Activated naive CD4-positive, alpha-beta T cell treated with anti-CD3 and anti-CD28 coated beads, Interleukin-2, amount 50 U/mL, for 72 hours (primary cell): ENCODE measurements at regions not wholly inside any gene's neighbourhood (a gene's known extent, or its start where the extent isn't known, plus 50 kb on each side); places are given as distances from the start of the nearest gene placed in this dataset.
A peak's percentile ranks its signal among the peaks of the same experiment; 100 is the strongest.
"Not testable (repeated sequence)": the region's sequence is repeated elsewhere in the genome, so short reads cannot be mapped to it uniquely, and the experiment has no call there.

ENCODE experiments used
- ATAC-seq, 2 donors: fragments of 150-1000 bp; cut with Tn5 transposase; 2 replicates each; pipeline ENCODE4 v1.10.0; 2021; ENCODE audit warnings: mild to moderate bottlenecking in 2 of 2, moderate library complexity in 2 of 2
- DNase-seq, 2 donors: peaks; one replicate each; pipeline ENCODE4 v3.0.0; 2021 to 2022; ENCODE audit warnings: low spot score in 2 of 2
- H3K27ac Mint-ChIP-seq, 2 donors: one replicate each; pipeline ENCODE4 v1.8.0; 2022; ENCODE audit warnings: mild to moderate bottlenecking in 2 of 2, mixed read lengths in 2 of 2
- H3K36me3 Mint-ChIP-seq, 2 donors: one replicate each; pipeline ENCODE4 v1.8.0; 2022; ENCODE audit warnings: mixed read lengths in 2 of 2
- H3K9me3 Mint-ChIP-seq, 2 donors: one replicate each; pipeline ENCODE4 v1.8.0; 2022; ENCODE audit warnings: mixed read lengths in 2 of 2

- Mint-ChIP-seq H3K36me3 (peaks cover 0 to 18% of the 10 kb centered on the region in 2 donors), H3K27ac (no peak overlapping the region), H3K9me3 (peaks cover 0 to 5% of the 10 kb centered on the region in 2 donors)
- DNase-seq = no peak
- ATAC-seq = no peak
Measured at GRCh38 chr6:27662769-27663168, 189.9 kb upstream of the ZNF184 start.

GRCh38 chr6:27662212-27662611, 189.3 kb upstream of the ZNF184 start:
- not testable (repeated sequence) for H3K9me3 Mint-ChIP-seq, ATAC-seq, H3K27ac Mint-ChIP-seq, DNase-seq
- peaks cover 0 to 14% of the 10 kb centered on the region in 2 donors for H3K36me3 Mint-ChIP-seq

DNA sequence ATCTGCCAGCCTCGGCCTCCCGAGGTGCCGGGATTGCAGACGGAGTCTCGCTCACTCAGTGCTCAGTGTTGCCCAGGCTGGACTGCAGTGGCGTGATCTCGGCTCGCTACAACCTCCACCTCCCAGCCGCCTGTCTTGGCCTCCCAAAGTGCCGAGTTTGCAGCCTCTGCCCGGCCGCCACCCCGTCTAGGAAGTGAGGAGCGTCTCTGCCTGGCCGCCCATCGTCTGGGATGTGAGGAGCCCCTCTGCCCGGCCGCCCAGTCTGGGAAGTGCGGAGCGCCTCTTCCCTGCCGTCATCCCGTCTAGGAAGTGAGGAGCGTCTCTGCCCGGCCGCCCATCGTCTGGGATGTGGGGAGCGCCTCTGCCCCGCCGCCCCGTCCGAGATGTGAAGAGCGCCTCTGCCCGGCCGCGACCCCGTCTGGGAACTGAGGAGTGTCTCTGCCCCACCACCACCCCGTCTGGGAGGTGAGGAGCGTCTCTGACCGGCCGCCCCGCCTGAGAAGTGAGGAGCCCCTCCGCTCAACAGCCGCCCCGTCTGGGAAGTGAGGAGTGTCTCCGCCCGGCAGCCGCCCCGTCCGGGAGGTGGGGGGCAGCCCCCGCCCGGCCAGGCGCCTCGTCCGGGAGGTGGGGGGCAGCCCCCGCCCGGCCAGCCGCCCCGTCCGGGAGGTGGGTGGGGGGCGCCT, 180.4 kb upstream of the ZNF184 start:
- H3K36me3 Mint-ChIP-seq, DNase-seq, H3K27ac Mint-ChIP-seq, H3K9me3 Mint-ChIP-seq, ATAC-seq: not testable (repeated sequence)

DNA sequence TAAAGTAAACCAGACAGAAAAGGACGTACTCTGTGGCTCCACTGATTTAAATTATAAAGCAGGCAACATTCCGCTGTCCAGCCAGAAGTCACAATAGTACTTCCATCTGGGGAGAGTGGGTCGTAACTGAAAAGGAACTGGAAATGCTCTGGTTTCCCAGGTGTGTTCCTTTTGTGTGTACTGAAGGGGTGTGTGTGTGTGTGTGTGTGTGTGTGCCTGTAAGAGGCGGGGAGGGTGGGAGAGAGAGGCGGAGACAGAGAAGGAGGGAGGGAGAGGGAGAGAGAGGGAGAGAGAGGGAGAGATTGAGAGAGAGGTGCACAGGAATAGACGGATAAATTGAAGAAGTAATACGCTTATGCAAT, 178.4 kb upstream of the ZNF184 start:
- ATAC-seq = no peak

DNA sequence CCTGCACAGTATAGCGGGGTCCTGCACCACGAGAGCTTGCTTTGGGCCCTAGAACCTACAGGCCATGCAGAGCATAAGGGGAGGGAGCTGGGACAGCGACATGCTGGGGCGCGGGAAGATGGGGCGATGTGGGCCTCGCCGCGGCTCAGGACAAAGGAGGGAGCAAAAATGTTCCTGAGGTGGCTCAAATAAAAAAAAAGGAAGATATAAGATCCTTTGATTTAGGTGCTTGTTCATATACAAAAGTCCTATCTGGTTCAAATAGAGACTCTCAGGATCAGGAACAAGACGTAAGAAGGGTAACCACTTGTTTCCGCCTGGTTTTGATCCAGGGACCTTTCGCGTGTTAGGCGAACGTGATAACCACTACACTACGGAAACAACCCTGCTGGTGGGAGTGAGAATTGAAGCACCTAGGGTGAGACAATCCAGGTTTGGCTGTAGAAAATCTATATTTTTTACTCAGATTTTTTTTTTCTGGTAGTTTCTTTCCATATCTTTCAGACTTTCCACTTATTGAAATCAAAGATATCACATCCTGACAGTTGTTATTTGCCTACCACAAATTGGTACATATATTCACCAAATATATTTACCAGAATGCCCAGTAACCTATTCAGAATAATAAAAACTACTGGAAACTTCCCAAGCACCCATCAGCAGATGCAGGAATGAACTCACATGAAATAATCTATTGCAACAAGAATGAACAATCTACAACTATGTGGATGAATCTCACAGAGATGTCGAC, 177.9 kb upstream of the ZNF184 start:
- Mint-ChIP-seq H3K27ac (peak overlapping the region in 1 of 2 donors; percentile 82), H3K36me3 (peaks cover 0 to 5% of the 10 kb centered on the region in 2 donors), H3K9me3 (no peaks in the 10 kb centered on the region)
- ATAC-seq = peak; percentile 57 to 83
- DNase-seq = peak in 1 of 2 donors; percentile 59

More for the DNA sequence above, 178.4 kb upstream of the ZNF184 start:
- no peaks in the 10 kb centered on the region for H3K9me3 Mint-ChIP-seq
- no peak overlapping the region for H3K27ac Mint-ChIP-seq
- no peak for DNase-seq
- peaks cover 0 to 5% of the 10 kb centered on the region in 2 donors for H3K36me3 Mint-ChIP-seq

- ATAC-seq = no peak
- DNase-seq = no peak
- Mint-ChIP-seq H3K36me3 (no peaks in the 10 kb centered on the region), H3K9me3 (peaks cover 0 to 4% of the 10 kb centered on the region in 2 donors), H3K27ac (no peak overlapping the region)
Measured at GRCh38 chr6:27644528-27644927, 171.6 kb upstream of the ZNF184 start.

- Mint-ChIP-seq H3K27ac (no peak overlapping the region), H3K9me3 (peaks cover 0 to 4% of the 10 kb centered on the region in 2 donors), H3K36me3 (no peaks in the 10 kb centered on the region)
- no peak for DNase-seq
- no peak for ATAC-seq
Measured at GRCh38 chr6:27642744-27643456, 170.0 kb upstream of the ZNF184 start.

GRCh38 chr6:27635886-27636285, 163.0 kb upstream of the ZNF184 start:
- DNase-seq, ATAC-seq, H3K27ac Mint-ChIP-seq, H3K9me3 Mint-ChIP-seq, H3K36me3 Mint-ChIP-seq: not testable (repeated sequence)

DNA sequence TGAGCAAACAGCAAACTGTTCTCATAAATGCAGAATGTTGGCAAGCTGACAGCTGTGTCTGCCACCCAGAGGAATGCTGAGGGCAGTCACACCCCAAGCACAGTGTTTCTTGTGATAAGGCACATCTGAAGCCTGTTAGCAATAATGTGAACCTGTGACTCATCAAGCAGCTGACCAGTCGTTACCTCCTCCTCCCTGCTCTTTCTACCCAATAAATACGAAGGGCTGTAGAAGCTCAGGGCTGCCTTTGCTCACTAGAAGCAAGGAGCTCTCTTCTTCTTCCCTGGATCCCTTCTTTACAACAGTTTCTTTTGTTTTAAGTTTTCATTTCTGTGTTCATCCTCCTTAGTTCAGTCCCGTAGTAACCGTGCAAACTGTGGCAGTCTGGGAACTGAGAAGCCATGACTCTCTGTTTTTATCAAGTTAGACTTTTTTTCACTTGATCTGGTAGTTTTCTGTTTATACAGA, 160.3 kb upstream of the ZNF184 start:
- not testable (repeated sequence) for H3K9me3 Mint-ChIP-seq, H3K27ac Mint-ChIP-seq, ATAC-seq, H3K36me3 Mint-ChIP-seq, DNase-seq

DNA sequence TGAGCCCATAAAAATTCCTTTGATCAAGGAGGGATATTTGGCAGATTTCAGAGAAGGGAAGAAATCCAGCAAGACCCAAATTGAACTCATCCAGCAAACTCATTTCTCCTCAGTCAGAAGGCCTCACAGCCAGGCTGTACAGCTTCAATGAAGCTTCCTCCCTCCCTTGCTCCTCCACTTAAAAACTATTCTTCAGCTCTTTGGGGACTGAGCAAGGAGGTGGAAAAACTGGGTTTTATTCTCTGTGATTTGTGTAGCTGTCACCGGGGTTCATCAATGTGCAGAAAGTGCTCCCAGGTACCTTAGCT, 158.7 kb upstream of the ZNF184 start:
- no peak for DNase-seq
- Mint-ChIP-seq H3K36me3 (peaks cover 0 to 5% of the 10 kb centered on the region in 2 donors), H3K27ac (peak overlapping the region in 1 of 2 donors; percentile 98), H3K9me3 (peaks cover 0 to 5% of the 10 kb centered on the region in 2 donors)
- ATAC-seq = peak in 1 of 2 donors; percentile 19

DNA sequence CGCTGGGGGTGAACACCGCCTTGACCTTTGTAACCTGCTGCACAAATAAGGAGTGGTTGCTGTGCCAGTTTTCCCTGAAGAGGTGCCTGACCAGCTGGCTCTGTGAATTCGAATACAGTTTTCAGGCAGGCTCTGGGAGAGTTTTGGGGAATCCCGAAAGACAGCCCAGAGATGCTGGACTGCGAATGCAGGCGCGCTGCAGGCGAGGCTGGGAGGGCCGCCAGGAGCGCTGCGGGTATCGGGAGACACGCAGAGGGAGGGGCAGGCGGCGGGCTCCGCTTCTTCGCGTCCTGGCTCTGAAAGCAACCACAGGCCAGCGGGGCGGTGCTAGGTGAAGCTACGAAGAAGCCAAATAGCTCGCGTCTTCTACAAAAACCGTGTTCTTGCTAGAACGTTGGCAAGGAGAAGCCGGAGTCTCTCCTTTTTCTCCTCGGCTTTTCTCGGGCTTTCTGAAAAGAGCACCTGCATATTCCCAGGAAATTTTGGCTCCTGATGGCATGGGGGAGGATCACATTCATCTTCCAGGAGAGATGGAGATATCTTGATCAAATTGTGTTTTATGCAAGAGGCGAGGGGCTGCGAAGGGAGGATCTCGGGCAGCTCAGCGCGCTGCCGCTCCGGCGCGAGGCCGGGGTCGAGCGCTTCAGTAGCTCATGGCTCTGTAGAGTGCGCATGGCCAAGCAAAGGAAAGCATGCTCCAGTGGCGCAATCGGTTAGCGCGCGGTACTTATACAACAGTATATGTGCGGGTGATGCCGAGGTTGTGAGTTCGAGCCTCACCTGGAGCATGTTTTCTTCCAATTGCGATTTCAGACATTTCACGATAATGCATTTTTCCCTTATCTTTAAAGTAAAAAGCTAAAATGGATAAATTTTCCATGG, 158.1 kb upstream of the ZNF184 start:
- peak in 1 of 2 donors; percentile 68 for DNase-seq
- Mint-ChIP-seq H3K9me3 (peaks cover 0 to 5% of the 10 kb centered on the region in 2 donors), H3K27ac (peak overlapping the region in 1 of 2 donors; percentile 98), H3K36me3 (peaks cover 0 to 5% of the 10 kb centered on the region in 2 donors)
- peak; percentile 60 to 94 for ATAC-seq

DNA sequence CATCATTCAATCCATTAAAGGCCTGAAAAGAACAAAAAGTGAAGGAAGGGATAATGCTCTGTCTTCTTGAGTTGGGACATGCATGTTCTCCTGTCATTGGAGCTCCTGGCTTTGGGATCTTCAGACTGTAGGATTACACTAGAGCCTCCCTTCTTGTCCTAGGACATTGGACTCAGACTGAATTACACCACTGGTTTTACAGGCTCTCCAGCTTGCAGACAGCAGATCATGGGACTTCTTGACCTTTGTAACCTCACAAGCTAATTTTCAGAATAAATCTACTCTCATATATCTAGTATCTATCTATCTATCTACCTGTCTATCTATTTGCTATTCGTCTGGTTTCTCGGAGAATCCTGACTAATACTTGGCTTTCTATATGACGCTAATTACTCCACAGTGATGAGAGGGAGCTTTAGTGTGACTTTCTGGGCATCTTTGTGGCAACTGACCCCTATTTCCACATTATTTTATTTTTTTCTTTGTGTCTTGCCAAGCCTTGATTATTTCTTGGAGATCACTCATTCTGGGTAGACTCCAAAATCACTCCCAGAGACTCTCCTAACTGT, 151.9 kb upstream of the ZNF184 start:
- H3K27ac Mint-ChIP-seq = no peak overlapping the region
- no peaks in the 10 kb centered on the region for H3K36me3 Mint-ChIP-seq
- H3K9me3 Mint-ChIP-seq = no peaks in the 10 kb centered on the region

DNA sequence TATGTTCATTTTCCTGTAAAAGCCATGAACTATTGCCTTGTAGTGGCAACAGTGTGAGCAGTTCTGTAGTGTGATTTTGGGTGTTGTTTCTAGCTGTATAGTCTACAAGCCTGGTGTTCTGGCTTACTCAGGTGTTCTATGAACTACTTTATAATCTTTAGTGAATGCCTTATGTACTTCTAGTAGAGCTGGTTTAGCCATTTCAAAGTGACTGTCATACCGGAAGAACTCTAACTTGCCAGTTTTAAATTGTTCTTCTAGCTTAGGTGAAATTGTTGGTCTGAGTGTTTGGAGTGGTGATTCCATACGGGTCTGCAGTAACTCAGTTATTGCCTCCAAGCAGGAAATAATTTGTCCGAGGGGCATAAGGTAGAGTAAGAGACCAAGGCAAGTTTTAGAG, 150.2 kb upstream of the ZNF184 start:
- no peak for ATAC-seq
- no peak overlapping the region for H3K27ac Mint-ChIP-seq
- peaks cover 1 to 6% of the 10 kb centered on the region in 2 donors for H3K36me3 Mint-ChIP-seq
- H3K9me3 Mint-ChIP-seq = no peaks in the 10 kb centered on the region
- DNase-seq = no peak

More for the DNA sequence above, 151.9 kb upstream of the ZNF184 start:
- DNase-seq (no peak), ATAC-seq (no peak)

- ATAC-seq = no peak
- DNase-seq = no peak
- peaks cover 5 to 6% of the 10 kb centered on the region in 2 donors for H3K36me3 Mint-ChIP-seq
- no peaks in the 10 kb centered on the region for H3K9me3 Mint-ChIP-seq
- no peak overlapping the region for H3K27ac Mint-ChIP-seq
Measured at GRCh38 chr6:27619436-27619835, 146.5 kb upstream of the ZNF184 start.

DNA sequence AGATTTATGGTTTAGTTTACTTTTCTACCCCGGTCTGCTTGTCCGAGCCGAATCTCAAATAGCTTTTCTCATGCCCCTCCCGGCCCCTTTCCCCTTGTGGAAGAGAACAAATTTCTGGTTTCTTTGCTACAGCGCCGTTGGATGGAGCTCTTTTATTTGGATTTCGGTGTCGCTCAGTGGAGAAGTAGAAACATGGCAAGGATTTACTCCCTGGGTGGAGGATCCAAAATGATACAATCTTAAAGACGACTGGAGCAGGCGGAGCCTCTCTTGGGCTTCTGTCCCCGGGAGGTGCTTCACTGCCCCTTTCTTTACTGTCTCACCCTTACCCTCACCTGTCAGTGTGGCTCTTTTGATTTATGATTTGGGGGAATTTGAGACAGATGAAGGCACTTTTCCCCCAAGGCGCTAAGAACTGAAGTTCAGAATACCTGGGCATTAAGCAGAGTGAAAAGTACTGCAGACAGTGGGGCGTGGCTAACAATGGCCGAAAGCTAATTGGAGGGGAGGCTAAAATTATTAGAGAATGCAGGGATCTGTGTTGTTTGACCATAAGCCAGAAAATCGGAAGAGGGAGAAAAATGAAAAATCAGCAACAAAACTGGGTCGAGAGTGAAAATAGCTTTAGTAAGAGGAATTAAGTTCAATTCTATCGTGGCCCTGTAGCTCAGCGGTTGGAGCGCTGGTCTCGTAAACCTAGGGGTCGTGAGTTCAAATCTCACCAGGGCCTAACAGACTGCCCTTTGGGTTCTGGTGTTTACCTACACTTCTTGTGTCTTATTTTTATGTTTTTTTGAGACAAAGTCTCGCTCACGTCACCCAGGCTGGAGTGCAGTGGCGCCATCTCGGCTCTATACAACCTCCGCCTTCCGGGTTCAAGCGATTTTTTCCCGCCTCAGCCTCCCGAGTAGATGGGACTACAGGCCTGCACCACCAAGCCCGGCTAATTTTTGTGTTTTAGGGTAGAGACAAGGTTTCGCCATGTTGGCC, 145.1 kb upstream of the ZNF184 start:
- Mint-ChIP-seq H3K9me3 (no peaks in the 10 kb centered on the region), H3K27ac (peak overlapping the region in 1 of 2 donors; percentile 94), H3K36me3 (peaks cover 5 to 6% of the 10 kb centered on the region in 2 donors)
- ATAC-seq = peak in 1 of 2 donors; percentile 48
- no peak for DNase-seq
